ENCODE measurements at regions not wholly inside any gene's neighbourhood (a gene's known extent, or its start where the extent isn't known, plus 50 kb on each side); places are given as distances from the start of the nearest gene placed in this dataset.
"Not testable (repeated sequence)": the region's sequence is repeated elsewhere in the genome, so short reads cannot be mapped to it uniquely, and the experiment has no call there.

- no peak for DNase-seq (ENCODE audit: low spot score)
These were observed 258.9 kb upstream of the SOX4 start for GRCh38 chr6:21334651-21335050.

- DNase-seq (ENCODE audit: low spot score): no peak
These were observed 258.0 kb upstream of the SOX4 start for GRCh38 chr6:21335591-21335990.

GRCh38 chr6:21337263-21337662, 256.3 kb upstream of the SOX4 start:
- no peak for DNase-seq (ENCODE audit: low spot score)

- no peak for DNase-seq (ENCODE audit: low spot score)
These were observed 253.0 kb upstream of the SOX4 start for GRCh38 chr6:21340573-21340972.

- DNase-seq (ENCODE audit: low spot score): no peak
These were observed 251.6 kb upstream of the SOX4 start for GRCh38 chr6:21341910-21342309.

GRCh38 chr6:21342501-21342900, 251.1 kb upstream of the SOX4 start:
- DNase-seq (ENCODE audit: low spot score): no peak

GRCh38 chr6:21345704-21346103, 247.8 kb upstream of the SOX4 start:
- not testable (repeated sequence) for DNase-seq (ENCODE audit: low spot score)

GRCh38 chr6:21348146-21348503, 245.4 kb upstream of the SOX4 start:
- no peak for DNase-seq (ENCODE audit: low spot score)

GRCh38 chr6:21348504-21349195, 244.9 kb upstream of the SOX4 start:
- DNase-seq (ENCODE audit: low spot score): no peak

GRCh38 chr6:21349834-21350233, 243.7 kb upstream of the SOX4 start:
- no peak for DNase-seq (ENCODE audit: low spot score)

- DNase-seq (ENCODE audit: low spot score): no peak
These were observed 242.6 kb upstream of the SOX4 start for GRCh38 chr6:21350926-21351325.

- DNase-seq (ENCODE audit: low spot score): no peak
These were observed 241.4 kb upstream of the SOX4 start for GRCh38 chr6:21352131-21352530.

- no peak for DNase-seq (ENCODE audit: low spot score)
These were observed 238.7 kb upstream of the SOX4 start for GRCh38 chr6:21354805-21355238.

GRCh38 chr6:21355638-21356037, 237.9 kb upstream of the SOX4 start:
- no peak for DNase-seq (ENCODE audit: low spot score)

GRCh38 chr6:21357262-21357661, 236.3 kb upstream of the SOX4 start:
- no peak for DNase-seq (ENCODE audit: low spot score)

- no peak for DNase-seq (ENCODE audit: low spot score)
These were observed 233.6 kb upstream of the SOX4 start for GRCh38 chr6:21359926-21360325.

- no peak for DNase-seq (ENCODE audit: low spot score)
These were observed 233.2 kb upstream of the SOX4 start for GRCh38 chr6:21360336-21360735.

- no peak for DNase-seq (ENCODE audit: low spot score)
These were observed 226.4 kb upstream of the SOX4 start for GRCh38 chr6:21367148-21367547.

GRCh38 chr6:21367649-21368154, 225.8 kb upstream of the SOX4 start:
- no peak for DNase-seq (ENCODE audit: low spot score)

- DNase-seq (ENCODE audit: low spot score): no peak
These were observed 222.5 kb upstream of the SOX4 start for GRCh38 chr6:21371061-21371460.

- DNase-seq (ENCODE audit: low spot score): no peak
These were observed 221.8 kb upstream of the SOX4 start for GRCh38 chr6:21371676-21372171.

GRCh38 chr6:21375151-21376116, 218.1 kb upstream of the SOX4 start:
- DNase-seq (ENCODE audit: low spot score): peak; percentile 21

- DNase-seq (ENCODE audit: low spot score): no peak
These were observed 216.2 kb upstream of the SOX4 start for GRCh38 chr6:21377356-21377755.
